AG08396 (cell line): ENCODE measurements at regions not wholly inside any gene's neighbourhood (a gene's known extent, or its start where the extent isn't known, plus 50 kb on each side); places are given as distances from the start of the nearest gene placed in this dataset.

Source experiments
- DNase-seq: peaks from one replicate; pipeline ENCODE4 v3.0.0; 2012; ENCODE audit warnings: low spot score, mixed read lengths

DNA sequence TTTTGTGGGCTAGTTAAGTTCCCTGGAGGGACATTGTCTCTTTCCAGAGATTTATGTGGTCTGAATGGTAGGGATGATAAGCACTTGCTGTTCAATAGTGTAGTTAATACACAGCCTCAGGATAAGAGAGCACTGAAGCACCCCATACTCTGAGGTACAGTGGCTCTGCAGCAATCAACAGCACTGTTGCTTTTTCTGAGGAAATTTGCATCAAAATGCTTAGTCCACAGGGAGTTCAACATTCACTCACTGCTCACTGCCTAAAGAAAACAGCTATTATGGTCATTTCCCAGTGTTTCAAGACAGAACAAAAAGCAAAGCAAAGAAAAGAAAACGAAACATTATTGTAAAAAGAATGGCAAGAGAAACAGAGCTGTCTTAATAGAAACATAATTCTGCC, 441.9 kb downstream of the PLOD2 start:
- no peak for DNase-seq

- DNase-seq = no peak
Observed at GRCh38 chr3:145721273-145721805, 439.6 kb downstream of the PLOD2 start.

DNA sequence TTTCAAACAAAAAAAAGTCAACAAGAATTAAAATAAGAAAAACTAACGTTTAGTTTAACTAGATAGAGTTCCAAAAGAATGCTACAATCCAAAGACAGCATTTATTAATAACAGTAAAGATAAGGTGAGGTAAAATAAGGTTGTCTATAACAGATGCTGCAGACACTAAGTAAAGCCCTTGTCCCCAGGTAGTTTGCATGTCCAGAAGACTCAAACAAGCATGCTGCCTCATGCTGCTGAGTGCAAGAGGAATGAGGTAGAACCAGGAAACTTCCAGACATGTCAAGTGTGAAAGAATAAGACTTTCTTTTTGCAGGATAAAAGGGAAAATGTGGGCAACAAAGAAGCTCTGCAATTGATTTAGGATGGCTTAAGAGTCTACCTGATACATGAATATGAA, 439.2 kb downstream of the PLOD2 start:
- DNase-seq = no peak

- no peak for DNase-seq
Observed at GRCh38 chr3:145727476-145727875, 433.5 kb downstream of the PLOD2 start.

DNA sequence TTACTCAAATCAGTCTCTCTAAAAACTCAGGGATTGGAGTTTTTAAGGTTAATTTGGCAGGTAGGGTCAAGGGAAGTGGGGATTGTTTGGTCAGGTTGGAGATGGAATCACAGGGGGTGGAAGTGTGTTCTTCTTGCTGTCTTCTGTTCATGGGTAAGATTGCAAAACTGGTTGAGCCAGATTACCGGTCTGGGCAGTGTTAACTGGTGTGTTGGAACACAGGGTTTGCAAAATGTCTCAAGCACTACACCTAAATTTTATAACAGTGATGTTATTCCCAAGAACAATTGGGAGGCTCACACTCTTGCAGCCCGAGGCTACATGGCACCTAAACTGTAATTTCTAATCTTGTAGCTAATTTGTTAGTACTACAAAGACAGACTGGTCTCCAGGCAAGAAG, 425.4 kb downstream of the PLOD2 start:
- no peak for DNase-seq

- DNase-seq = no peak
Observed at GRCh38 chr3:145737952-145738351, 423.0 kb downstream of the PLOD2 start.

GRCh38 chr3:145739926-145740325, 421.1 kb downstream of the PLOD2 start:
- DNase-seq = peak; percentile 3

DNA sequence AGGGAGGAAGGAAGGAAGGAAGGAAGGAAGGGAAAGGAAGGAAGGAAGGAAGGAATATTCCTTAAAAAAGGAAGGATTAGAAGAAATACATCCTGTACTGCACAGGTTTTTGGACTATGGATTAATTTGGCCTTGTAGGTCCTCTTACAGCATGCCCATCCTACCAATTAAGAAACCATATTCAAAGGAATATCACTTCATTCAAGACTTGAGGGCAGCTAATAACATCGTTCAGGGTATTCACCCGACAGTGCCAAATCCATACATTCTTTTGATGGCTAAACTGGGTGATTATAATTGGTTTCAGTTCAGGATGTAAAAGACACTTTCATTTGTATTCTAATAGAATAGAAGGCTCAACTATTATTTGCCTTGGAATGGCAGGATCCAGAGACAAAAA, 410.3 kb downstream of the PLOD2 start:
- no peak for DNase-seq

GRCh38 chr3:145752576-145752975, 408.4 kb downstream of the PLOD2 start:
- no peak for DNase-seq

GRCh38 chr3:145754605-145755289, 406.2 kb downstream of the PLOD2 start:
- DNase-seq = no peak

DNA sequence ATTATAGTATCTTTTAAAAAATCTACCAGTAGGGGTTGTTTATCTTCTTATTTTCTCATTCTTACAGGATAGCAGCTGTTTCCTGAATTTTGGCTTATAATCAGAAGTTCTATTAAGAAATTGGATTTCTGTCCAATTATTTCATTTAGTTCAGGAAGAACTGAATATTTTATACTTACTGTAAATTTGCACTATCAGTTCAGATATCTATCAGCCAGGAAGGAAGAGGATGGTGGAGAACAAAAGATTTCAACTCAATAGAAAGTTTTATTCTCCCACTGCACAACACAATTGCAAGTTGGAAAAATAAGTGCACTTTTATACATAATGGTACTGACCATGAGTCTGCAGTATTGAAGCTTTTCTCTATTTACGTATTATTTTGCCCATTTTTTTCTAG, 400.9 kb downstream of the PLOD2 start:
- DNase-seq = no peak

DNA sequence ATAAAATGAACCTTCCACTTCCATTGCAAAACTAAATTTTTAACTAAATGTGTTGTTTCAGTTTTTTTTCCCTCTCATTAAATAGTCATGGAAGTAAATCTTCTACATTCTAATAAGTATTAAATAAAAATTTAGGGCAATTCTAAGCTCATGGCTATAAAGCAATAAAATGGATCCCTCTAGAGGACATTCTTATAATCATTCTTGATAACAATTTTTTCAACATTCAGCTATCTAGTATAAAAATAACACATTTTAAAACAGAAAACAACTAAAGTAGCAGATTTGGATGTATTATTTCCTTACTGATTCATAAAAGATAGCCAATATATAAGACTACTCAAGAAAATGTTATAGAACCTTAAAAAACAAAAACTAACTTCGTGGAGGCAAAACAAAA, 393.1 kb downstream of the PLOD2 start:
- DNase-seq = peak; percentile 3

DNA sequence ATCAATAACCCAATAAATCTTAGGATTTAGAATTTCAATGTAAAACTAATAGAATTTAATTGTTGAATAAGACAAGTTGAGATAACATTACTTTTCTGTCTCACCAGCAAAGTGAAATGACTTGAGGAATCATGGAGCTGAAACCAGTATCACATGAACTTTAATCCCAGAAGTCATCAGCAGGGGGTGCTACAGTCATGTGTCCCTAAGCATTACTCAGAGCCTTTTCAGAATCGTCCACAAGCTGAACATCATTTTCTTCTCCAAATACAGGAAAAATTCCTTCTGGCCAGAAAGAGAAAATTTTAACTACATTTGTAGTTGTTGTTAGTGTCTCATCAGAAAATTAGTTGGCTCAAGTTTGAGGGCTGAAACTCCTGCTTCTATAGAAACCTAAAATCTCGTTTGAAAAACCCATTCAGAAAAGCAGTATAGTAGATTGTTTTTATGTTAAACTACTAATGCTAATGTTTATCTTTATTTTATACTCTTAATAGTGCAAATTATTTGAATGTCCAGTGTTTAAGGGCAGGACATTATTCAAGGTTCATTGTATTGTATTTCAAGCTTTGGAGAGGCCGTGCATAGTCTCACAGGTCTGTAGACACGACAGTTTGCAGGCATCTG, 384.1 kb downstream of the PLOD2 start:
- peak; percentile 10 for DNase-seq

DNA sequence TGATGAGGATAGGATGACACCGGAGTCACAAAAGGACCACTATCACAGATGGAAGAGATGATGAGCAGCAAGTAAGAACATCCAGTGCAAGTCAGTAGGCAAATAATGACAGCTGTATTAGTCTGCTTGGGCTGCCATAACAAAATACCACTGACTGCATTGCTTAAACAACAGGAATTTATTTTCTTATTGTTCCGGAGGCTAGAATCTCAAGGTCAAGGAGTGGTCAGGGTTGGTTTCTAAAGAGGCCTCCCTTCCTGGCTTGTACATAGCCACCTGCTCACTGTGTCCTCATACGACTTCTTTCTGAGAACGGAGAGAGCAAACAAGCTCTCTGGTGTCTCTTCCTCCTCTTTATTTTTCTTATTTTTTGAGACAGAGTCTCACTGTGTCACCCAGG, 380.7 kb downstream of the PLOD2 start:
- DNase-seq = no peak

- no peak for DNase-seq
Observed at GRCh38 chr3:145785668-145786067, 375.3 kb downstream of the PLOD2 start.

DNA sequence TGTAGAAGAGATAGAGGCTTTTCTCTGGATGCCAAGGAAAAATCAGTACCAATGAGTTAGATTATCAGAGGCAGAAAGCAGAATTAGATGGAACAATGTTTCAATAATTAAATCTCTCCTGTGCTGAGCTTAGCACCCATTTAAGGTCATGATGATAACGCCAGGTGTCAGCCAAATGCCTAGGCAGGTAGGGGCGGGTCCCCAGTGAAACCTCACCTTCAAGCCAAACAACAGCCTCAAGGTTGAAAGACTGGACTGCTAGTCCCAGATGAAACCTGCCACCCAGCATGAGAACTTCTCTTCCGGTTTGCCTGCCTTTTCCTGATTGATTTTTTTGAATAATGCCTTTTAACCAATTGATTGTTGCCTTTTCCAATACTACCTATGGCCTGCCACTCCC, 363.0 kb downstream of the PLOD2 start:
- no peak for DNase-seq

- no peak for DNase-seq
Observed at GRCh38 chr3:145798696-145799537, 362.1 kb downstream of the PLOD2 start.

- DNase-seq = no peak
Observed at GRCh38 chr3:145801696-145802095, 359.3 kb downstream of the PLOD2 start.

DNA sequence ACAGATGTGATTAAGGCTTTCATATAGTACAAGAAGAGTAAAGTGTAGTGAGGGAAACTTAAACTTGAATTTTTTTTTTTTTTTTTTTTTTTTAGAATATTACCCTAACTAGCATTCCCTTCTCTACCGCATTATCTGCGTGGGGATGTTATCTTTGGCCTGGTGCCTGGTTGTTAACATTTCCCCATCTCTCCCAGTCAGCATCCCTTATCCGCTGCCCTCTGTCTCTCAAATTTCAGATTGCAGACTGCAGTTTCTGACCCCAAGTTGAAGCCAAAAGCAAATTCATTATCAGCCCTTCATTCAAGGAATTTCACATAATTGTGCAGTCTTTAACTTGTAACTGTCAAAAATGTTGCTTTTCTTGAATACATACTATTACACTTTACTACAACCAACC, 353.0 kb downstream of the PLOD2 start:
- DNase-seq = peak; percentile 2

- no peak for DNase-seq
Observed at GRCh38 chr3:145812391-145812790, 348.6 kb downstream of the PLOD2 start.

GRCh38 chr3:145815707-145816413, 345.1 kb downstream of the PLOD2 start:
- DNase-seq = no peak

DNA sequence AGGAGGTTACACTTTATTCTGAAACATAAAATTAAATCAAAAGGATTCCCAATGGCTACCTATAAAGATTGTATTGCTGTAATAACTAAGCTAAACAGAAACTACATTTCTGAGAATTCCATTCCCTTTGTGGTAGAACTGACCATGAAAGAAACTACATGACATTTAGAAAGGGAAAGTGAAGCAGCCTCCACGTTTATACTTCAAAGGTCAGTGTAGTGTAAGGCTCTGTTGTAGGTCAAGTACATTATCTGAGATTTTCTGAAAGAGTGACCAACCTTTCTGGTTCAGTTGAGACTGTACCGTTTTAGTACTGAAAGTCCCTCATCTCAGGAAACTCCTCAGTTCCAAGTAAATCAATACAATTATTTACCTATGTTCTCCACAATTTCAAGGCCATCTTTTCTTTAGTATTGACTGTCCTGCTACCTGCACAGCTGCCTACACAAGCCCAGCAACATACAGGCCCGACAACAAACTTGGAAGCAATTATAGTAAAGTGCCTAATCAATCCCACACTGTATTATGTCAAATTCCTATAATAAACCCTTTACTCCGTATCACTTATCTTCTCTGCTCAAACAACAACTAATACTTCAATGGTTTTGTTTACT, 343.0 kb downstream of the PLOD2 start:
- DNase-seq = no peak
